ENCODE measurements at regions not wholly inside any gene's neighbourhood (a gene's known extent, or its start where the extent isn't known, plus 50 kb on each side); places are given as distances from the start of the nearest gene placed in this dataset.

DNA sequence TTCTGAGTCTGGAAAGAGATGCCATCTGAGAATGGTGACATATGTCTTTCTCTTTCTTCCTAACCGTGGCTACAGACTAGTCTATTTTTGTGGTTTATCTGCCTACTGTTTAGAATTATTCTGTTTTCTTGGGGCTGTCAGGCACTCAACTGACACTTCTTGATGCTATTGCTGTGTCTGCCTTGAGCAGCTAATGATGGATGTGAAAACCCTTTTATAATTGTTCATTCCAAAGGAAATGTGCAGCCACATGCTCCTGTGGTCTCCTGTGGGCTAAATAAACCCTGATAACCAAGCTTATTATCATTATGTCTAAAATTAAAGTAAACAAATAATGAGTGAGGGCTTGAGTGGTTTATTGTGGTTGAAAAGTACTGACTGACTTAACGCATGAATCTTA is 52.7 kb upstream of the CXADR start:
- H3K18ac ChIP-seq (ENCODE audit: low read length): no peak overlapping the region
- no peaks in the 10 kb centered on the region for H3K4me1 ChIP-seq (ENCODE audit: control insufficient read depth in 1 of 2, insufficient read depth in 2 of 2, low read length in 2 of 2)
- H3K14ac ChIP-seq (ENCODE audit: low read length): no peak overlapping the region
- H3K23ac ChIP-seq (ENCODE audit: low read length): no peak overlapping the region
- H3K4ac ChIP-seq (ENCODE audit: low read depth, low read length): no peak overlapping the region
- H2BK120ac ChIP-seq (ENCODE audit: insufficient read depth, low read length, poor library complexity): no peak overlapping the region
- H3K79me2 ChIP-seq (ENCODE audit: control insufficient read depth, insufficient read depth, low read length, poor library complexity): no peaks in the 10 kb centered on the region
- H3K4me3 ChIP-seq (ENCODE audit: low read depth, low read length): no peak overlapping the region
- H4K8ac ChIP-seq (ENCODE audit: low read depth, low read length): no peak overlapping the region
- H3K36me3 ChIP-seq (ENCODE audit: control insufficient read depth in 1 of 2, insufficient read depth in 2 of 2, low read length in 2 of 2): no peaks in the 10 kb centered on the region
- H3K4me2 ChIP-seq (ENCODE audit: low read length): no peak overlapping the region
- H2BK5ac ChIP-seq (ENCODE audit: low read depth, low read length, poor library complexity): no peak overlapping the region
- H3K27ac ChIP-seq (ENCODE audit: low read depth, low read length): no peak overlapping the region
- no peak overlapping the region for H4K12ac ChIP-seq (ENCODE audit: low read depth, low read length)
- no peaks in the 10 kb centered on the region for H3K27me3 ChIP-seq (ENCODE audit: insufficient read depth, low read length)
- no peaks in the 10 kb centered on the region for H3K9me3 ChIP-seq (ENCODE audit: insufficient read depth, low read depth, low read length)
- no CpG with 5 or more reads among the region's 2 CpGs for WGBS (ENCODE audit: extremely low coverage, insufficient coverage, insufficient read length)
- H2AK5ac ChIP-seq (ENCODE audit: low read length): no peak overlapping the region
- DNase-seq: no peak
- no peak overlapping the region for H2BK12ac ChIP-seq (ENCODE audit: low read length)
- H3K9ac ChIP-seq (ENCODE audit: low read length): no peak overlapping the region
- H4K91ac ChIP-seq (ENCODE audit: low read depth, low read length): no peak overlapping the region
- no peak overlapping the region for H2AFZ ChIP-seq (ENCODE audit: insufficient read depth, low read length, poor library complexity)
- no peaks in the 10 kb centered on the region for H3K79me1 ChIP-seq (ENCODE audit: low read length)

DNA sequence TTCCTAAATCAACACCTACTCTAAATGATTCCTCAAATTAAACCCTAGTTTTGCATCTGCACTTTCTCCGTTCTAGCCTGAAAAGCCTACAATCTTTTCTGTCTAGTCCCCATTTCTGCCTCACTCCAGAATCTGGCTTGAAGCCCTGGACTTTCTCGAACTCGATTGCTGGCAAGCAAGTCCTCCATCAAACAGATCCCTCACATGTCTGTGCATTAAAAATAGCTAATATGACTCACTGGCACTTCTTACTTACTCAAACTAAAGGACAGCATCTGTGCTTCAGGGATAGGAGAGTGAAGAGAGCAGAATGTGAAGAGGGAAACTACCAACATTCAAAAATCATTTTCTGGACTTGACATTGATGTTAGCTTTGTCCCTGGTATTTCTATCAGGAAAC is 51.8 kb upstream of the CXADR start:
- no peaks in the 10 kb centered on the region for H3K36me3 ChIP-seq (ENCODE audit: control insufficient read depth in 1 of 2, insufficient read depth in 2 of 2, low read length in 2 of 2)
- no CpG with 5 or more reads among the region's 3 CpGs for WGBS (ENCODE audit: extremely low coverage, insufficient coverage, insufficient read length)
- H3K79me1 ChIP-seq (ENCODE audit: low read length): no peaks in the 10 kb centered on the region
- no peak overlapping the region for H3K9ac ChIP-seq (ENCODE audit: low read length)
- H3K4me2 ChIP-seq (ENCODE audit: low read length): no peak overlapping the region
- no peaks in the 10 kb centered on the region for H3K27me3 ChIP-seq (ENCODE audit: insufficient read depth, low read length)
- no peak overlapping the region for H2AK5ac ChIP-seq (ENCODE audit: low read length)
- no peak overlapping the region for H3K23ac ChIP-seq (ENCODE audit: low read length)
- H4K91ac ChIP-seq (ENCODE audit: low read depth, low read length): no peak overlapping the region
- H2BK12ac ChIP-seq (ENCODE audit: low read length): no peak overlapping the region
- no peaks in the 10 kb centered on the region for H3K4me1 ChIP-seq (ENCODE audit: control insufficient read depth in 1 of 2, insufficient read depth in 2 of 2, low read length in 2 of 2)
- H4K12ac ChIP-seq (ENCODE audit: low read depth, low read length): no peak overlapping the region
- DNase-seq: no peak
- no peaks in the 10 kb centered on the region for H3K9me3 ChIP-seq (ENCODE audit: insufficient read depth, low read depth, low read length)
- H2BK120ac ChIP-seq (ENCODE audit: insufficient read depth, low read length, poor library complexity): no peak overlapping the region
- no peak overlapping the region for H3K27ac ChIP-seq (ENCODE audit: low read depth, low read length)
- H3K4me3 ChIP-seq (ENCODE audit: low read depth, low read length): no peak overlapping the region
- H3K4ac ChIP-seq (ENCODE audit: low read depth, low read length): no peak overlapping the region
- H2BK5ac ChIP-seq (ENCODE audit: low read depth, low read length, poor library complexity): no peak overlapping the region
- no peak overlapping the region for H3K18ac ChIP-seq (ENCODE audit: low read length)
- no peak overlapping the region for H3K14ac ChIP-seq (ENCODE audit: low read length)
- no peak overlapping the region for H4K8ac ChIP-seq (ENCODE audit: low read depth, low read length)
- no peak overlapping the region for H2AFZ ChIP-seq (ENCODE audit: insufficient read depth, low read length, poor library complexity)
- H3K79me2 ChIP-seq (ENCODE audit: control insufficient read depth, insufficient read depth, low read length, poor library complexity): no peaks in the 10 kb centered on the region

DNA sequence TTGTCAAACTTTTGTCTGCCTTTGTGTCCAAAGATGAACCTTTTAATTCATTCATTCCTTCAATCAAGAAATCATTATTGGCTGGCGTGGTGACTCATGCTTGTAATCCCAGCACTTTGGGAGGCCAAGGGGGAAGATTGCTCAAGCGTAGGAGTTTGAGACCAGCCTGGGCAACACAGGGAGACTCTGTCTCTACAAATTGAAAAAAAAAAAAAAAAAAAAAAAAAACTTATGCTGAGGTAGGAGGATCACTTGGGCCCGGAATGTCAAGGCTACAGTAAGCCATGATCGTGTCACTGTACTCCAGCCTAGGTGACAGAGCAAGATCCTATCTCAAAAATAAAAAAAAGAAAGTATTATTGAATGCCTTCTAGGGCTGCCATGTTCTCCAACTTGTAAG is 51.3 kb upstream of the CXADR start:
- Histone ChIP-seq H2BK120ac (ENCODE audit: insufficient read depth, low read length, poor library complexity) (no peak overlapping the region), H3K79me2 (ENCODE audit: control insufficient read depth, insufficient read depth, low read length, poor library complexity) (no peaks in the 10 kb centered on the region)
- no CpG with 5 or more reads among the region's 4 CpGs for WGBS (ENCODE audit: extremely low coverage, insufficient coverage, insufficient read length)

DNA sequence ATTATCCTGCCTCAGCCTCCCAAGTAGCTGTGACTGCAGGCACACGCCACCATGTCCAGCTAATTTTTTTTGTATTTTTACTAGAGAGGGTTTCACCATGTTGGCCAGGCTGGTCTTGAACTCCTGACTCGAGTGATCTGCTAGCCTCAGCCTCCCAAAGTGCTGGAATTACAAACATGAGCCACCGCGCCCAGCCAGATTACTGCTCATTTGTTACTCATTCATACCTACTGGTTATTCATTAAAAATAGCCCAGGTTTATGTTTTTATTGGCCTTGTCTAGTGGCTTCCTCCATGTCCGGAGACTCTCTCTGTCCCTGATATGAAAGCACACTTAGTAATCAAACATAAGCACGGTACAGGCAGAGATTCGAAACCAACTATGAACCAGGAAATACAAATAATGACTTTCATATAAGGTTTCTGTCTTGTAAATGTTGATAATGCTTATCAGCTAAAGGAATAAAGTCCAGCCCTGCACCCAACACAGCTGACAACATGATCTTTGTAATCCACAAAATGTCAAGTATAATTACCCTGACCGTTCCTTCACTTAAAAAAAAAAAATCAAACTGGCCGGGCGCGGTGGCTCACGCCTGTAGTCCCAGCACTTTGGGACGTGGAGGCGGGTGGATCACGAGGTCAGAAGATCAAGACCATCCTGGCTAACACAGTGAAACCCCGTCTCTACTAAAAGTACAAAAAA is 50.4 kb upstream of the CXADR start:
- Histone ChIP-seq H3K79me1 (ENCODE audit: low read length) (no peaks in the 10 kb centered on the region), H3K36me3 (ENCODE audit: control insufficient read depth in 1 of 2, insufficient read depth in 2 of 2, low read length in 2 of 2) (no peaks in the 10 kb centered on the region), H3K27ac (ENCODE audit: low read depth, low read length) (no peak overlapping the region), H3K79me2 (ENCODE audit: control insufficient read depth, insufficient read depth, low read length, poor library complexity) (no peaks in the 10 kb centered on the region), H3K23ac (ENCODE audit: low read length) (no peak overlapping the region), H4K91ac (ENCODE audit: low read depth, low read length) (no peak overlapping the region), H2BK120ac (ENCODE audit: insufficient read depth, low read length, poor library complexity) (no peak overlapping the region), H3K4me3 (ENCODE audit: low read depth, low read length) (no peak overlapping the region), H3K4me1 (ENCODE audit: control insufficient read depth in 1 of 2, insufficient read depth in 2 of 2, low read length in 2 of 2) (no peaks in the 10 kb centered on the region), H2BK5ac (ENCODE audit: low read depth, low read length, poor library complexity) (no peak overlapping the region), H2AK5ac (ENCODE audit: low read length) (no peak overlapping the region), H3K9ac (ENCODE audit: low read length) (no peak overlapping the region), H2BK12ac (ENCODE audit: low read length) (no peak overlapping the region), H3K14ac (ENCODE audit: low read length) (no peak overlapping the region), H3K18ac (ENCODE audit: low read length) (no peak overlapping the region), H3K4me2 (ENCODE audit: low read length) (no peak overlapping the region), H4K8ac (ENCODE audit: low read depth, low read length) (no peak overlapping the region), H3K9me3 (ENCODE audit: insufficient read depth, low read depth, low read length) (no peaks in the 10 kb centered on the region), H2AFZ (ENCODE audit: insufficient read depth, low read length, poor library complexity) (no peak overlapping the region), H3K4ac (ENCODE audit: low read depth, low read length) (no peak overlapping the region), H4K12ac (ENCODE audit: low read depth, low read length) (no peak overlapping the region), H3K27me3 (ENCODE audit: insufficient read depth, low read length) (no peaks in the 10 kb centered on the region)
- DNase-seq: no peak
- no CpG with 5 or more reads among the region's 16 CpGs for WGBS (ENCODE audit: extremely low coverage, insufficient coverage, insufficient read length)

More for the DNA sequence above, 51.3 kb upstream of the CXADR start:
- Histone ChIP-seq H4K91ac (ENCODE audit: low read depth, low read length) (no peak overlapping the region), H3K18ac (ENCODE audit: low read length) (no peak overlapping the region), H3K4me1 (ENCODE audit: control insufficient read depth in 1 of 2, insufficient read depth in 2 of 2, low read length in 2 of 2) (no peaks in the 10 kb centered on the region), H3K4ac (ENCODE audit: low read depth, low read length) (no peak overlapping the region), H2BK12ac (ENCODE audit: low read length) (no peak overlapping the region), H4K12ac (ENCODE audit: low read depth, low read length) (no peak overlapping the region), H3K4me2 (ENCODE audit: low read length) (no peak overlapping the region), H2AFZ (ENCODE audit: insufficient read depth, low read length, poor library complexity) (no peak overlapping the region), H3K36me3 (ENCODE audit: control insufficient read depth in 1 of 2, insufficient read depth in 2 of 2, low read length in 2 of 2) (no peaks in the 10 kb centered on the region), H3K27me3 (ENCODE audit: insufficient read depth, low read length) (no peaks in the 10 kb centered on the region), H3K23ac (ENCODE audit: low read length) (no peak overlapping the region), H2BK5ac (ENCODE audit: low read depth, low read length, poor library complexity) (no peak overlapping the region), H3K27ac (ENCODE audit: low read depth, low read length) (no peak overlapping the region), H4K8ac (ENCODE audit: low read depth, low read length) (no peak overlapping the region), H3K9me3 (ENCODE audit: insufficient read depth, low read depth, low read length) (no peaks in the 10 kb centered on the region), H3K79me1 (ENCODE audit: low read length) (no peaks in the 10 kb centered on the region), H3K4me3 (ENCODE audit: low read depth, low read length) (no peak overlapping the region), H3K14ac (ENCODE audit: low read length) (no peak overlapping the region), H2AK5ac (ENCODE audit: low read length) (no peak overlapping the region), H3K9ac (ENCODE audit: low read length) (no peak overlapping the region)
- no peak for DNase-seq
